ENCODE measurements at regions not wholly inside any gene's neighbourhood (a gene's known extent, or its start where the extent isn't known, plus 50 kb on each side); places are given as distances from the start of the nearest gene placed in this dataset.

- Histone ChIP-seq H3K9me3 (ENCODE audit: low read length) (peaks cover 4% of the 10 kb centered on the region), H3K4me1 (ENCODE audit: insufficient read depth, low read length) (no peaks in the 10 kb centered on the region), H3K36me3 (ENCODE audit: insufficient read depth, low read length) (no peaks in the 10 kb centered on the region), H3K4me3 (ENCODE audit: low read length) (no peak overlapping the region), H3K27me3 (ENCODE audit: insufficient read depth, low read length) (peaks cover 14% of the 10 kb centered on the region), H2AFZ (ENCODE audit: low read depth, low read length) (no peak overlapping the region)
Measured at GRCh38 chr22:49692499-49693225, 135.0 kb downstream of the BRD1 start.

DNA sequence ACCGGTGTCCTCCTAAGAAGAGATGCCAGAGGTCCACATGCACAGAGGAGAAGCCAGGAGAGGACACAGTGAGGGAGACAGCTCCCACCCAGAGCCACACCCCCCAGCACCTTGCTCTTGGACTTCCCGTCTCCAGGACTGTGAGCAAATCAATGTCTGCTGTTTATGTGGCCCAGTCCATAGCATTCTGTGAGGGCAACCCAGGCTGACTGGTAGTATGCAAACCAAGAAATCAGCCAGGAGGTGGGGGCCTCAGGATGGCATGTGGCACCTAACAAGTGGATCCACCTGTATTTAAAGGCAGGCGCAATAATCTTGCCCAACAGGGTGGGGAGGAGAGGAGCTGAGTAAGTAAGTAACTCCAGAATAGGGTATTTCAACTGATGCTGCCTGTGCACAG, 136.4 kb downstream of the BRD1 start:
- Histone ChIP-seq H3K4me1 (ENCODE audit: insufficient read depth, low read length) (no peaks in the 10 kb centered on the region), H3K27me3 (ENCODE audit: insufficient read depth, low read length) (peaks cover 14% of the 10 kb centered on the region), H3K36me3 (ENCODE audit: insufficient read depth, low read length) (no peaks in the 10 kb centered on the region), H3K9me3 (ENCODE audit: low read length) (peaks cover 4% of the 10 kb centered on the region), H3K4me3 (ENCODE audit: low read length) (no peak overlapping the region), H2AFZ (ENCODE audit: low read depth, low read length) (no peak overlapping the region)

DNA sequence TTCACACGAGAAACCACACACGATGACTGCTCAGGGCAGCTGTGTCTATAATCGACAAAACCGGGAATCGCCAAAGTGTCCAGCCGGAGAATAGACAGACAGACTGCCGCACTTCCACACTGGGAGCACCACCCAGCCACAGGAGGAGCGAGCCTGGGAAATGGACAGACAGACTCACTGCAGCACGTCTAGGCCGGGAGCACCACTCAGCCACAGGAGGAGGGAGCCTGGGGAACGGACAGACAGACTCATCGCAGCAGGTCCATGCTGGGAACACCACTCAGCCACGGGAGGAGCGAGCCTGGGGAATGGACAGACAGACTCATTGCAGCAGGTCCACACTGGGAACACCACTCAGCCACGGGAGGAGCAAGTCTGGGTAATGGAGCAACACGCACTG, 137.2 kb downstream of the BRD1 start:
- no peak overlapping the region for H3K4me3 ChIP-seq (ENCODE audit: low read length)

DNA sequence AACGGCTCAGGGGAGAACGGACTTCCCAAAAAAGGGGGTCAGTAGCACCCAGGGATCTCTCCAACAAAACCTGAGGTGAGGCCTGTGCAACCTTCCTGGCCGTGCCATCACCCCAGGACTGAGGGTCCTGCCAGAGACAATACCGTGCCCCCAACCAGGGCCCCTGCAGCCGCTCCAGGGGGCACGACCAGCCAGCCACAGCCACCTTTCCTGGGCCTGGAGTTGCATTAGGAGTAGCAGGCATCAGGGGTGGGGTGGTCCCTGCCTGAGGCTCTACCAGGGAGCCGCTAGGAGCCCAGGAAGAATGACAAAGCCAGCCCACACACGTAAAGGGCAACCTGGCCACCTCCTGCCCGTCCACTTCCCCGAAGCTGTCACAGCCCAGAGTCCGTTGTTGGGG, 137.8 kb downstream of the BRD1 start:
- Histone ChIP-seq H3K36me3 (ENCODE audit: insufficient read depth, low read length) (no peaks in the 10 kb centered on the region), H3K4me1 (ENCODE audit: insufficient read depth, low read length) (no peaks in the 10 kb centered on the region), H2AFZ (ENCODE audit: low read depth, low read length) (no peak overlapping the region), H3K9me3 (ENCODE audit: low read length) (peaks cover 4% of the 10 kb centered on the region), H3K4me3 (ENCODE audit: low read length) (no peak overlapping the region), H3K27me3 (ENCODE audit: insufficient read depth, low read length) (peaks cover 14% of the 10 kb centered on the region)

More for the DNA sequence above, 137.2 kb downstream of the BRD1 start:
- peaks cover 4% of the 10 kb centered on the region for H3K9me3 ChIP-seq (ENCODE audit: low read length)
- H3K27me3 ChIP-seq (ENCODE audit: insufficient read depth, low read length), result peaks cover 14% of the 10 kb centered on the region
- H3K4me1 ChIP-seq (ENCODE audit: insufficient read depth, low read length), result no peaks in the 10 kb centered on the region
- no peaks in the 10 kb centered on the region for H3K36me3 ChIP-seq (ENCODE audit: insufficient read depth, low read length)
- H2AFZ ChIP-seq (ENCODE audit: low read depth, low read length), result no peak overlapping the region

- H3K4me1 ChIP-seq (ENCODE audit: insufficient read depth, low read length), result no peaks in the 10 kb centered on the region
Measured at GRCh38 chr22:49689255-49689770, 138.4 kb downstream of the BRD1 start.

GRCh38 chr22:49688516-49689254, 139.0 kb downstream of the BRD1 start:
- Histone ChIP-seq H3K36me3 (ENCODE audit: insufficient read depth, low read length) (no peaks in the 10 kb centered on the region), H3K27me3 (ENCODE audit: insufficient read depth, low read length) (peaks cover 14% of the 10 kb centered on the region), H2AFZ (ENCODE audit: low read depth, low read length) (no peak overlapping the region), H3K4me1 (ENCODE audit: insufficient read depth, low read length) (no peaks in the 10 kb centered on the region), H3K4me3 (ENCODE audit: low read length) (no peak overlapping the region), H3K9me3 (ENCODE audit: low read length) (peaks cover 4% of the 10 kb centered on the region)

More at GRCh38 chr22:49689255-49689770, 138.4 kb downstream of the BRD1 start:
- no peak overlapping the region for H2AFZ ChIP-seq (ENCODE audit: low read depth, low read length)
- peaks cover 14% of the 10 kb centered on the region for H3K27me3 ChIP-seq (ENCODE audit: insufficient read depth, low read length)
- no peaks in the 10 kb centered on the region for H3K36me3 ChIP-seq (ENCODE audit: insufficient read depth, low read length)
- peaks cover 4% of the 10 kb centered on the region for H3K9me3 ChIP-seq (ENCODE audit: low read length)
- no peak overlapping the region for H3K4me3 ChIP-seq (ENCODE audit: low read length)

- no peaks in the 10 kb centered on the region for H3K4me1 ChIP-seq (ENCODE audit: insufficient read depth, low read length)
- H3K27me3 ChIP-seq (ENCODE audit: insufficient read depth, low read length), result peaks cover 18% of the 10 kb centered on the region
- H3K36me3 ChIP-seq (ENCODE audit: insufficient read depth, low read length), result no peaks in the 10 kb centered on the region
- H3K9me3 ChIP-seq (ENCODE audit: low read length), result peaks cover 4% of the 10 kb centered on the region
- H3K4me3 ChIP-seq (ENCODE audit: low read length), result no peak overlapping the region
- H2AFZ ChIP-seq (ENCODE audit: low read depth, low read length), result no peak overlapping the region
Measured at GRCh38 chr22:49687786-49688515, 139.7 kb downstream of the BRD1 start.

GRCh38 chr22:49687333-49687732, 140.3 kb downstream of the BRD1 start:
- no peak overlapping the region for H2AFZ ChIP-seq (ENCODE audit: low read depth, low read length)
- peaks cover 4% of the 10 kb centered on the region for H3K9me3 ChIP-seq (ENCODE audit: low read length)
- H3K36me3 ChIP-seq (ENCODE audit: insufficient read depth, low read length), result no peaks in the 10 kb centered on the region
- H3K4me1 ChIP-seq (ENCODE audit: insufficient read depth, low read length), result no peaks in the 10 kb centered on the region
- H3K4me3 ChIP-seq (ENCODE audit: low read length), result no peak overlapping the region
- peaks cover 20% of the 10 kb centered on the region for H3K27me3 ChIP-seq (ENCODE audit: insufficient read depth, low read length)

- Histone ChIP-seq H3K27me3 (ENCODE audit: insufficient read depth, low read length) (peaks cover 20% of the 10 kb centered on the region), H2AFZ (ENCODE audit: low read depth, low read length) (no peak overlapping the region), H3K4me1 (ENCODE audit: insufficient read depth, low read length) (no peaks in the 10 kb centered on the region), H3K9me3 (ENCODE audit: low read length) (peaks cover 4% of the 10 kb centered on the region), H3K36me3 (ENCODE audit: insufficient read depth, low read length) (no peaks in the 10 kb centered on the region), H3K4me3 (ENCODE audit: low read length) (no peak overlapping the region)
Measured at GRCh38 chr22:49686495-49687219, 141.0 kb downstream of the BRD1 start.

GRCh38 chr22:49685686-49686085, 142.0 kb downstream of the BRD1 start:
- H3K4me1 ChIP-seq (ENCODE audit: insufficient read depth, low read length), result no peaks in the 10 kb centered on the region
- peaks cover 20% of the 10 kb centered on the region for H3K27me3 ChIP-seq (ENCODE audit: insufficient read depth, low read length)
- H2AFZ ChIP-seq (ENCODE audit: low read depth, low read length), result no peak overlapping the region
- no peaks in the 10 kb centered on the region for H3K9me3 ChIP-seq (ENCODE audit: low read length)
- H3K36me3 ChIP-seq (ENCODE audit: insufficient read depth, low read length), result no peaks in the 10 kb centered on the region
- no peak overlapping the region for H3K4me3 ChIP-seq (ENCODE audit: low read length)

DNA sequence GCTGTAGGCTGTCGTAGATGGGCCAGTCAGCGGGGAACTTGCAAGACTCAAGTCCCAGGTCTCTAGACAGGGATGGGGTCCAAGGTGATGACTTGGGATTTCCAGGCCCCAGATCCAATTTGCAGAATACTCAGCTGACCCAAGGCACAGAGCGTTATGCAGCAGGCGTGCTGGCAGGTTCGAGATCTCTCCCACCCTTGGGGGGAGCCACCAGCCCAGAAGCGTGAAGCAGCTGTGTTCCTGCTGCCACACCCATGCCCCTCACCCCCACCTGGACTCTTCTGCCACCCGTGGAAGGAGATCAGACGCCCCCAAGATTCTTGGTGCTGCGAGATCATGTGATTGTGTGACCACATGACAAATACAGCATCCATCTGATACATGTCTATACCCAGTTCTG, 142.6 kb downstream of the BRD1 start:
- Histone ChIP-seq H3K9me3 (ENCODE audit: low read length) (no peaks in the 10 kb centered on the region), H2AFZ (ENCODE audit: low read depth, low read length) (no peak overlapping the region), H3K36me3 (ENCODE audit: insufficient read depth, low read length) (no peaks in the 10 kb centered on the region), H3K4me1 (ENCODE audit: insufficient read depth, low read length) (no peaks in the 10 kb centered on the region), H3K27me3 (ENCODE audit: insufficient read depth, low read length) (peaks cover 23% of the 10 kb centered on the region), H3K4me3 (ENCODE audit: low read length) (no peak overlapping the region)

GRCh38 chr22:49683032-49683431, 144.6 kb downstream of the BRD1 start:
- no peaks in the 10 kb centered on the region for H3K36me3 ChIP-seq (ENCODE audit: insufficient read depth, low read length)
- no peak overlapping the region for H3K4me3 ChIP-seq (ENCODE audit: low read length)
- H3K4me1 ChIP-seq (ENCODE audit: insufficient read depth, low read length), result peaks cover 6% of the 10 kb centered on the region
- no peak overlapping the region for H2AFZ ChIP-seq (ENCODE audit: low read depth, low read length)
- no peaks in the 10 kb centered on the region for H3K9me3 ChIP-seq (ENCODE audit: low read length)
- H3K27me3 ChIP-seq (ENCODE audit: insufficient read depth, low read length), result peaks cover 22% of the 10 kb centered on the region

All from neuron (in vitro differentiated cells).